ENCODE measurements at regions not wholly inside any gene's neighbourhood (a gene's known extent, or its start where the extent isn't known, plus 50 kb on each side); places are given as distances from the start of the nearest gene placed in this dataset.
A peak's percentile ranks its signal among the peaks of the same experiment; 100 is the strongest.

DNA sequence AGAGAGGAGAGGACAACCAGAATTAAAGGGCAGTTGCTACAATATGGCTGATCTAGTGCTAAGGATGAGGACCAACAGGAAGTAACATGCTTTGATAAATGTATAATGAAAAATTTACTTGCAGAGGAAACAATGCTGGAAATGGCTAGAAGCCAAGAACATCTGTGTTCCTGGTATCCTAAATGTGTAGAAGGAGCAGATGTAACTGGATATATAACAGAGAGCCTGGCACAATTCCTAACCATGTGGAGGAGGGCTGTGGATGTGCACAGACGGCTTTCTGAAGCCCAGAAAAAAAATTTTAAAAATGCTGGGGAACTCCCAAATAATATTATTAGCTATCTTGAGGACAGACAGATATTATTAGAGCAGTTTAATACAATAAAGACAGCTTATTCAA is 159.4 kb upstream of the GBE1 start:
- Histone ChIP-seq H3K9me3 (ENCODE audit: insufficient read depth, low read length) (no peaks in the 10 kb centered on the region), H3K36me3 (ENCODE audit: low read length) (no peaks in the 10 kb centered on the region), H3K27ac (ENCODE audit: low read depth, low read length) (no peak overlapping the region), H3K9ac (ENCODE audit: low read length) (no peak overlapping the region), H3K4me3 (ENCODE audit: insufficient read depth, low read length, poor library complexity, severe bottlenecking) (no peak overlapping the region), H3K27me3 (ENCODE audit: low read length) (no peaks in the 10 kb centered on the region), H3K4me2 (ENCODE audit: low read depth, low read length, poor library complexity, severe bottlenecking) (no peak overlapping the region), H4K20me1 (ENCODE audit: low read depth, low read length) (no peaks in the 10 kb centered on the region), H3K9me2 (replicated peaks; ENCODE audit: insufficient read depth, low read length) (no peaks in the 10 kb centered on the region), H3K79me2 (ENCODE audit: insufficient read depth, low read length) (no peaks in the 10 kb centered on the region), H2AFZ (ENCODE audit: low read depth, low read length, severe bottlenecking) (peak overlapping the region; percentile 51), H3F3A (ENCODE audit: insufficient read depth) (no peaks in the 10 kb centered on the region)
- TF ChIP-seq, protein P1, sequence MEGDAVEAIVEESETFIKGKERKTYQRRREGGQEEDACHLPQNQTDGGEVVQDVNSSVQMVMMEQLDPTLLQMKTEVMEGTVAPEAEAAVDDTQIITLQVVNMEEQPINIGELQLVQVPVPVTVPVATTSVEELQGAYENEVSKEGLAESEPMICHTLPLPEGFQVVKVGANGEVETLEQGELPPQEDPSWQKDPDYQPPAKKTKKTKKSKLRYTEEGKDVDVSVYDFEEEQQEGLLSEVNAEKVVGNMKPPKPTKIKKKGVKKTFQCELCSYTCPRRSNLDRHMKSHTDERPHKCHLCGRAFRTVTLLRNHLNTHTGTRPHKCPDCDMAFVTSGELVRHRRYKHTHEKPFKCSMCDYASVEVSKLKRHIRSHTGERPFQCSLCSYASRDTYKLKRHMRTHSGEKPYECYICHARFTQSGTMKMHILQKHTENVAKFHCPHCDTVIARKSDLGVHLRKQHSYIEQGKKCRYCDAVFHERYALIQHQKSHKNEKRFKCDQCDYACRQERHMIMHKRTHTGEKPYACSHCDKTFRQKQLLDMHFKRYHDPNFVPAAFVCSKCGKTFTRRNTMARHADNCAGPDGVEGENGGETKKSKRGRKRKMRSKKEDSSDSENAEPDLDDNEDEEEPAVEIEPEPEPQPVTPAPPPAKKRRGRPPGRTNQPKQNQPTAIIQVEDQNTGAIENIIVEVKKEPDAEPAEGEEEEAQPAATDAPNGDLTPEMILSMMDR (IDR thresholded peaks at IDR 0.05; ENCODE audit: insufficient read depth, low read length, poor library complexity, severe bottlenecking), result no peak
- TF ChIP-seq EZH2phosphoT487 (conservative IDR thresholded peaks at IDR 0.05; ENCODE audit: low read length), result no peak

DNA sequence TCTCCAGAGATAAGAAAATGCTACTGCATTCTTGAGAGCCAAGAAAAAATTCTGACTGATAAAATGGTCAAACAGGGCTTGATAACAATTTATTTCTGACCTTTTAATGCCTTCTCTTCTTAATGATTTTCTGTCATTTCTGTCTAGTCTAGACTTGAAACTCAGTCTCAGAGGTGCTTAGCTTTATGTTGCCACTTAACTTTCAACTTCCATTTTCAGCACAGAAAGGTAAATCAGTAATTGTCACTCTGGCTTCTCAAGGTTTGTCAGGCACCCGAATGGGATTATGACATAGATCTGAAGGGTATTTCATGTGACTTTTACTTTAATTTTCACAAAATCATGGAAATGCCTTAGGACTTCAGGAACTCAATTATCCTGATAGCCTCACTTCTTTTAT is 155.4 kb upstream of the GBE1 start:
- Histone ChIP-seq H3K79me2 (ENCODE audit: insufficient read depth, low read length) (no peaks in the 10 kb centered on the region), H3K4me2 (ENCODE audit: low read depth, low read length, poor library complexity, severe bottlenecking) (no peak overlapping the region), H3K4me3 (ENCODE audit: insufficient read depth, low read length, poor library complexity, severe bottlenecking) (no peak overlapping the region), H3K36me3 (ENCODE audit: low read length) (no peaks in the 10 kb centered on the region), H3K9me3 (ENCODE audit: insufficient read depth, low read length) (no peaks in the 10 kb centered on the region), H2AFZ (ENCODE audit: low read depth, low read length, severe bottlenecking) (no peak overlapping the region), H3K27ac (ENCODE audit: low read depth, low read length) (no peak overlapping the region), H3K27me3 (ENCODE audit: low read length) (no peaks in the 10 kb centered on the region), H3K9me2 (replicated peaks; ENCODE audit: insufficient read depth, low read length) (no peaks in the 10 kb centered on the region), H4K20me1 (ENCODE audit: low read depth, low read length) (no peaks in the 10 kb centered on the region), H3F3A (ENCODE audit: insufficient read depth) (no peaks in the 10 kb centered on the region), H3K9ac (ENCODE audit: low read length) (no peak overlapping the region)
- TF ChIP-seq EZH2phosphoT487 (conservative IDR thresholded peaks at IDR 0.05; ENCODE audit: low read length), result no peak
- TF ChIP-seq, protein P1 (IDR thresholded peaks at IDR 0.05; ENCODE audit: insufficient read depth, low read length, poor library complexity, severe bottlenecking), result no peak

DNA sequence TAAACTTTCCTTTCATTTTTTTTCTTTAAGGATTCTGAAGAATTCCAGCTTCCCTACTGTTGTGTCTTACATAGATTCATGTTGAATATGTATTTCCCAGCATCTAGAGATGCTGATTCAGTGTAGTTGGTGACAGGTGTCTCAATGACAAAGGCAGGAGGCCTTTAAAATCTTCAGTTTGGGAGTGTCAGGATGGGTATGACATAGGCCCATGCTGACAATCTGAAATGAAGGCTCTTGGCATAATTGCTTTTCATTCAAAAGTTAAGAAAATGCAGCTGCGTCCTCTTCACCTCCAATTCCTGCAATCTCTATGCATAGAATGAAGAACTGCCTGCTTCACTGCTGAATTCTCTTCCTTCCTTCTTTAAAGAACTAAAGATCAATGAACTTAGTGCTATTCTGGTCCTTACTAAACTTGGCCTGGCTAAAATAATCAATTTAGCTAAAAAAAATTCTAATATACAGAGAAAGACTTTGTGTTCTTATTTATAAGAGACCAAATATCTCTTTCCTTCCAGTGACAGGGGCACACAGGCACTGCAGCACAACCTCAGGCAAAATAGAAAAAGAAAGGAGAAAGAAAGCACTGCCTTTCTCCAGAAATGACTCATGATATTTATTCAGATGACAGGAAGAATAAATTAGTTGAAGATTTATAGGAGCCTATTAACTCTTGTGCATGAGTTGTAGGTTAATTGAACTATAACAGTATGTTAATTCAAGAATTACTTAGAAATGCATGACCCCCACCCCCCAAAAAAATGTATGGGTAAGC is 152.6 kb upstream of the GBE1 start:
- H3K79me2 ChIP-seq (ENCODE audit: insufficient read depth, low read length), result no peaks in the 10 kb centered on the region
- no peak overlapping the region for H3K9ac ChIP-seq (ENCODE audit: low read length)
- no peaks in the 10 kb centered on the region for H3K27me3 ChIP-seq (ENCODE audit: low read length)
- H3K4me3 ChIP-seq (ENCODE audit: insufficient read depth, low read length, poor library complexity, severe bottlenecking), result no peak overlapping the region
- no peak overlapping the region for H2AFZ ChIP-seq (ENCODE audit: low read depth, low read length, severe bottlenecking)
- H3F3A ChIP-seq (ENCODE audit: insufficient read depth), result no peaks in the 10 kb centered on the region
- no peaks in the 10 kb centered on the region for H3K9me3 ChIP-seq (ENCODE audit: insufficient read depth, low read length)
- H3K27ac ChIP-seq (ENCODE audit: low read depth, low read length), result no peak overlapping the region
- no peaks in the 10 kb centered on the region for H3K36me3 ChIP-seq (ENCODE audit: low read length)
- TF ChIP-seq, protein P1 (IDR thresholded peaks at IDR 0.05; ENCODE audit: insufficient read depth, low read length, poor library complexity, severe bottlenecking), result no peak
- no peak for TF ChIP-seq EZH2phosphoT487 (conservative IDR thresholded peaks at IDR 0.05; ENCODE audit: low read length)
- no peaks in the 10 kb centered on the region for H3K9me2 ChIP-seq (replicated peaks; ENCODE audit: insufficient read depth, low read length)
- H4K20me1 ChIP-seq (ENCODE audit: low read depth, low read length), result no peaks in the 10 kb centered on the region
- H3K4me2 ChIP-seq (ENCODE audit: low read depth, low read length, poor library complexity, severe bottlenecking), result no peak overlapping the region

Measured in SU-DHL-6 (cell line).